Fibroblast of the conjunctiva (primary cell): ENCODE measurements at regions not wholly inside any gene's neighbourhood (a gene's known extent, or its start where the extent isn't known, plus 50 kb on each side); places are given as distances from the start of the nearest gene placed in this dataset.
A peak's percentile ranks its signal among the peaks of the same experiment; 100 is the strongest.

Source experiments
- DNase-seq: peaks from one replicate; pipeline ENCODE4 v3.0.0-alpha.2; 2010; ENCODE audit warnings: low read depth

- DNase-seq, result no peak
Measured at GRCh38 chr12:60042835-60043234, 447.0 kb downstream of the SLC16A7 start.

GRCh38 chr12:60043236-60043635 is 447.4 kb downstream of the SLC16A7 start:
- DNase-seq, result no peak

- DNase-seq, result no peak
Measured at GRCh38 chr12:60052483-60052882, 456.7 kb downstream of the SLC16A7 start.

- DNase-seq, result no peak
Measured at GRCh38 chr12:60059180-60059579, 463.4 kb downstream of the SLC16A7 start.

GRCh38 chr12:60066655-60067054 is 470.8 kb downstream of the SLC16A7 start:
- DNase-seq, result no peak

GRCh38 chr12:60070552-60070951 is 474.7 kb downstream of the SLC16A7 start:
- no peak for DNase-seq

GRCh38 chr12:60071759-60072191 is 475.9 kb downstream of the SLC16A7 start:
- no peak for DNase-seq

- peak; percentile 3 for DNase-seq
Measured at GRCh38 chr12:60072911-60073310, 477.1 kb downstream of the SLC16A7 start.

GRCh38 chr12:60075091-60075490 is 479.3 kb downstream of the SLC16A7 start:
- no peak for DNase-seq

GRCh38 chr12:60078026-60078425 is 482.2 kb downstream of the SLC16A7 start:
- DNase-seq, result no peak

GRCh38 chr12:60093428-60093827 is 497.6 kb downstream of the SLC16A7 start:
- DNase-seq, result no peak

GRCh38 chr12:60094436-60094835 is 498.6 kb downstream of the SLC16A7 start:
- no peak for DNase-seq

- DNase-seq, result no peak
Measured at GRCh38 chr12:60096727-60097126, 500.9 kb downstream of the SLC16A7 start.

- DNase-seq, result no peak
Measured at GRCh38 chr12:60100160-60100559, 504.3 kb downstream of the SLC16A7 start.

GRCh38 chr12:60100852-60101251 is 505.0 kb downstream of the SLC16A7 start:
- DNase-seq, result no peak

- no peak for DNase-seq
Measured at GRCh38 chr12:60101715-60102114, 505.9 kb downstream of the SLC16A7 start.

- DNase-seq, result peak; percentile 16
Measured at GRCh38 chr12:60106214-60106613, 510.4 kb downstream of the SLC16A7 start.

- no peak for DNase-seq
Measured at GRCh38 chr12:60107992-60108391, 512.2 kb downstream of the SLC16A7 start.

- no peak for DNase-seq
Measured at GRCh38 chr12:60112063-60112462, 516.2 kb downstream of the SLC16A7 start.

GRCh38 chr12:60112763-60113162 is 516.9 kb downstream of the SLC16A7 start:
- no peak for DNase-seq

- no peak for DNase-seq
Measured at GRCh38 chr12:60114169-60114568, 518.3 kb downstream of the SLC16A7 start.

GRCh38 chr12:60119327-60119726 is 523.5 kb downstream of the SLC16A7 start:
- no peak for DNase-seq

GRCh38 chr12:60120199-60120598 is 524.4 kb downstream of the SLC16A7 start:
- no peak for DNase-seq

- peak; percentile 16 for DNase-seq
Measured at GRCh38 chr12:60123557-60123956, 527.7 kb downstream of the SLC16A7 start.

GRCh38 chr12:60137513-60137912 is 541.7 kb downstream of the SLC16A7 start:
- DNase-seq, result no peak
